ENCODE measurements at regions not wholly inside any gene's neighbourhood (a gene's known extent, or its start where the extent isn't known, plus 50 kb on each side); places are given as distances from the start of the nearest gene placed in this dataset.

DNA sequence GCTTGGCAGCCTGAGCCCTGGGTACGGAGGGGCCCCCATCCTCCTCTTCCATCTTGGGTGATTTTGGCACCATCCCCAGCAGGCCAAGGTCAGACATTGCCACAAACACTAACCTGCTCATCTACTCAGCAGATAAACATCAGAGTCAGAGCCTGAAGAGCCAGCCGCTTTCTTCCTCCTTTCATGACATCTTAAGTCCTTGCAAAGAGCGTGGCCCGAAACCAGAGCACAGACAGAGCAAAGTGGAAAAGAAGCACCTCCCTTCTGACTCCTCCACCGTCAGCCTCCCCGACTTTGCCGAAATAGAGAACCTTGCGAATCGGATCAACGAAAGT is 60.4 kb upstream of the RPH3AL start:
- no peak for DNase-seq (ENCODE audit: low spot score)
- Histone ChIP-seq H4K20me1 (ENCODE audit: insufficient read depth, low read length) (no peaks in the 10 kb centered on the region), H3K27ac (ENCODE audit: extremely low read length, insufficient read depth, low read length) (no peak overlapping the region), H3K9ac (ENCODE audit: insufficient read depth, low read depth, low read length) (no peak overlapping the region), H2AFZ (ENCODE audit: low read length) (no peak overlapping the region), H3K36me3 (replicated peaks in 1 of 2; ENCODE audit: control insufficient read depth in 1 of 2, insufficient read depth in 2 of 2, low read length in 2 of 2) (no peaks in the 10 kb centered on the region), H3K9me3 (ENCODE audit: low read length) (no peaks in the 10 kb centered on the region), H3K27me3 (ENCODE audit: control insufficient read depth in 1 of 2, insufficient read depth in 2 of 2, low read length in 2 of 2) (no peaks in the 10 kb centered on the region), H3K4me3 (replicated peaks in 1 of 3; ENCODE audit: insufficient read depth in 1 of 3, low read depth in 2 of 3, low read length in 3 of 3) (no peak overlapping the region), H3K4me1 (ENCODE audit: insufficient read depth, low read length) (peaks cover 37% of the 10 kb centered on the region), H3K4me2 (ENCODE audit: low read depth, low read length) (no peak overlapping the region), H3K79me2 (ENCODE audit: insufficient read depth, low read length) (no peaks in the 10 kb centered on the region)
- 94% methylated on average over 9 of the region's 10 CpGs for WGBS (ENCODE audit: low lambda C conversion rate)
- ChIA-PET CTCF (ENCODE audit: low intra/inter-chr PET ratio, low total read pairs) (interaction anchor here (0.8 to 1.2 kb wide), 2 partner anchors 287 to 288 kb away, joined by 4 read pairs; no protein-coding TSS in a partner anchor), POLR2A (interaction anchor here (1.5 kb wide), 1 partner anchor 584 kb away, joined by 4 read pairs; the partner anchor contains the start of gene TIMM22)
- TF ChIP-seq ZMAT3 (CRISPR knock-in tag; conservative IDR thresholded peaks at IDR 0.05) (no peak), EHMT2 (IDR thresholded peaks at IDR 0.05; ENCODE audit: borderline replicate concordance, low read depth, low read length) (no peak), ARID2 (CRISPR knock-in tag; IDR thresholded peaks at IDR 0.05; ENCODE audit: borderline replicate concordance) (no peak), GZF1 (CRISPR knock-in tag; IDR thresholded peaks at IDR 0.05) (no peak), ZNF660 (CRISPR knock-in tag; IDR thresholded peaks at IDR 0.05; ENCODE audit: borderline replicate concordance, low read depth) (no peak), HNF1B (CRISPR knock-in tag; IDR thresholded peaks at IDR 0.05) (no peak), TCF7L2 (IDR thresholded peaks at IDR 0.05; ENCODE audit: low read depth, low read length) (no peak)
- TF ChIP-seq, protein P1, sequence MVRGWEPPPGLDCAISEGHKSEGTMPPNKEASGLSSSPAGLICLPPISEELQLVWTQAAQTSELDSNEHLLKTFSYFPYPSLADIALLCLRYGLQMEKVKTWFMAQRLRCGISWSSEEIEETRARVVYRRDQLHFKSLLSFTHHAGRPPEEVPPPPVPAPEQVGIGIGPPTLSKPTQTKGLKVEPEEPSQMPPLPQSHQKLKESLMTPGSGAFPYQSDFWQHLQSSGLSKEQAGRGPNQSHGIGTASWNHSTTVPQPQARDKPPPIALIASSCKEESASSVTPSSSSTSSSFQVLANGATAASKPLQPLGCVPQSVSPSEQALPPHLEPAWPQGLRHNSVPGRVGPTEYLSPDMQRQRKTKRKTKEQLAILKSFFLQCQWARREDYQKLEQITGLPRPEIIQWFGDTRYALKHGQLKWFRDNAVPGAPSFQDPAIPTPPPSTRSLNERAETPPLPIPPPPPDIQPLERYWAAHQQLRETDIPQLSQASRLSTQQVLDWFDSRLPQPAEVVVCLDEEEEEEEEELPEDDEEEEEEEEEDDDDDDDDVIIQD (CRISPR knock-in tag; IDR thresholded peaks at IDR 0.05; ENCODE audit: low read depth), result no peak
- TF ChIP-seq, protein P2, sequence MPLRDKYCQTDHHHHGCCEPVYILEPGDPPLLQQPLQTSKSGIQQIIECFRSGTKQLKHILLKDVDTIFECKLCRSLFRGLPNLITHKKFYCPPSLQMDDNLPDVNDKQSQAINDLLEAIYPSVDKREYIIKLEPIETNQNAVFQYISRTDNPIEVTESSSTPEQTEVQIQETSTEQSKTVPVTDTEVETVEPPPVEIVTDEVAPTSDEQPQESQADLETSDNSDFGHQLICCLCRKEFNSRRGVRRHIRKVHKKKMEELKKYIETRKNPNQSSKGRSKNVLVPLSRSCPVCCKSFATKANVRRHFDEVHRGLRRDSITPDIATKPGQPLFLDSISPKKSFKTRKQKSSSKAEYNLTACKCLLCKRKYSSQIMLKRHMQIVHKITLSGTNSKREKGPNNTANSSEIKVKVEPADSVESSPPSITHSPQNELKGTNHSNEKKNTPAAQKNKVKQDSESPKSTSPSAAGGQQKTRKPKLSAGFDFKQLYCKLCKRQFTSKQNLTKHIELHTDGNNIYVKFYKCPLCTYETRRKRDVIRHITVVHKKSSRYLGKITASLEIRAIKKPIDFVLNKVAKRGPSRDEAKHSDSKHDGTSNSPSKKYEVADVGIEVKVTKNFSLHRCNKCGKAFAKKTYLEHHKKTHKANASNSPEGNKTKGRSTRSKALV (CRISPR knock-in tag; IDR thresholded peaks at IDR 0.05), result no peak
- TF ChIP-seq, protein P3, sequence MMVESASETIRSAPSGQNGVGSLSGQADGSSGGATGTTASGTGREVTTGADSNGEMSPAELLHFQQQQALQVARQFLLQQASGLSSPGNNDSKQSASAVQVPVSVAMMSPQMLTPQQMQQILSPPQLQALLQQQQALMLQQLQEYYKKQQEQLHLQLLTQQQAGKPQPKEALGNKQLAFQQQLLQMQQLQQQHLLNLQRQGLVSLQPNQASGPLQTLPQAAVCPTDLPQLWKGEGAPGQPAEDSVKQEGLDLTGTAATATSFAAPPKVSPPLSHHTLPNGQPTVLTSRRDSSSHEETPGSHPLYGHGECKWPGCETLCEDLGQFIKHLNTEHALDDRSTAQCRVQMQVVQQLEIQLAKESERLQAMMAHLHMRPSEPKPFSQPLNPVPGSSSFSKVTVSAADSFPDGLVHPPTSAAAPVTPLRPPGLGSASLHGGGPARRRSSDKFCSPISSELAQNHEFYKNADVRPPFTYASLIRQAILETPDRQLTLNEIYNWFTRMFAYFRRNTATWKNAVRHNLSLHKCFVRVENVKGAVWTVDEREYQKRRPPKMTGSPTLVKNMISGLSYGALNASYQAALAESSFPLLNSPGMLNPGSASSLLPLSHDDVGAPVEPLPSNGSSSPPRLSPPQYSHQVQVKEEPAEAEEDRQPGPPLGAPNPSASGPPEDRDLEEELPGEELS (CRISPR knock-in tag; IDR thresholded peaks at IDR 0.05), result no peak
- no peak for FAIRE-seq
- intact Hi-C loops (cut with micrococcal nuclease; ENCODE audit: unreplicated experiment) (loop anchor here (5.0 kb wide), 2 partner anchors 274 to 584 kb away; partner anchors contain the start of gene TIMM22), in situ Hi-C loops (cut with HindIII; ENCODE audit: extremely low pct_ligation_motif_present, low pct_unique_long_range_greater_than_20kb) (no loop called here)
- no peak for ATAC-seq
- BruUV-seq (replicated peaks), result no TSS peak

All from HepG2 (cell line).